Ishikawa (cell line): ENCODE measurements at regions not wholly inside any gene's neighbourhood (a gene's known extent, or its start where the extent isn't known, plus 50 kb on each side); places are given as distances from the start of the nearest gene placed in this dataset.

ENCODE experiments used
- CEBPB ChIP-seq: IDR thresholded peaks from 2 replicates; pipeline ENCODE4 v1.6.1; 2012
- CREB1 ChIP-seq: IDR thresholded peaks from 2 replicates; pipeline ENCODE4 v1.6.1; 2012; ENCODE audit warnings: low read depth
- EGR1 ChIP-seq: IDR thresholded peaks from 2 replicates; pipeline ENCODE4 v1.6.1; 2012
- EP300 ChIP-seq: IDR thresholded peaks from 2 replicates; pipeline ENCODE4 v1.6.1; 2012; ENCODE audit warnings: borderline replicate concordance
- FOXM1 ChIP-seq: IDR thresholded peaks from 2 replicates; pipeline ENCODE4 v1.6.1; 2012; ENCODE audit warnings: low read depth, borderline replicate concordance
- NFIC ChIP-seq: IDR thresholded peaks from 2 replicates; pipeline ENCODE4 v1.6.1; 2012
- RAD21 ChIP-seq: IDR thresholded peaks from 2 replicates; pipeline ENCODE4 v1.6.1; 2012; ENCODE audit warnings: low read depth
- TAF1 ChIP-seq: IDR thresholded peaks from 2 replicates; pipeline ENCODE4 v1.6.1; 2012; ENCODE audit warnings: low read depth, mild to moderate bottlenecking
- TCF12 ChIP-seq: IDR thresholded peaks from 2 replicates; pipeline ENCODE4 v1.6.1; 2012; ENCODE audit warnings: low read depth
- TEAD4 ChIP-seq: IDR thresholded peaks from 2 replicates; pipeline ENCODE4 v1.6.1; 2012
- YY1 ChIP-seq: IDR thresholded peaks from 2 replicates; pipeline ENCODE4 v1.6.1; 2012; ENCODE audit warnings: low read depth
- ZBTB7A ChIP-seq: IDR thresholded peaks from 2 replicates; pipeline ENCODE4 v1.6.1; 2012; ENCODE audit warnings: low read depth
- TF ChIP-seq, protein P1 (sequence below): IDR thresholded peaks from 2 replicates; pipeline ENCODE4 v1.6.1; 2012
- TF ChIP-seq, protein P2 (sequence below): IDR thresholded peaks from 2 replicates; pipeline ENCODE4 v1.6.1; 2012; ENCODE audit warnings: low read depth, mild to moderate bottlenecking
- TF ChIP-seq, protein P3 (sequence below): IDR thresholded peaks from 2 replicates; pipeline ENCODE4 v1.6.1; 2012

DNA sequence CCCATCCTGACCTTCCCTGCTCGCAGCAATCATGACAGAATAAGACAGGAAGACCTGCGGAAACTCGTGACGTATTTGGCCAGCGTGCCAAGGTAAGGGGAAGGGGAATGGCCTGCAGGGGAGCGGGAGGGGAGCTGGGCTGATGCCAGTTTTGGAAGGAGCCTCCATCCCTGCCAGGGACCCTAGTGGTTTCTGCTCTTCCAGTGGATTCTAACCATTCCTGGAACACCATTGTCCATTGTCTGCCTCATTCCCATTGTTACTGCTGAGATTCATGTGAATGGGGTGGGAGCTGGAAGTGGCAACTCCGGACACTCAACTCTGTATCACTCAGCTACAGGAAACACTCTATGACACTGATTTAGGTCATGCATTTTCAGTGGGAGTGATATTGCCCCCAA is 242.9 kb upstream of the ROPN1 start:
- TF ChIP-seq YY1 = no peak
- TF ChIP-seq, protein P1, sequence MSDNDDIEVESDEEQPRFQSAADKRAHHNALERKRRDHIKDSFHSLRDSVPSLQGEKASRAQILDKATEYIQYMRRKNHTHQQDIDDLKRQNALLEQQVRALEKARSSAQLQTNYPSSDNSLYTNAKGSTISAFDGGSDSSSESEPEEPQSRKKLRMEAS = no peak
- TF ChIP-seq EP300 = no peak
- TF ChIP-seq EGR1 = no peak
- TF ChIP-seq CEBPB = no peak
- no peak for TF ChIP-seq CREB1
- no peak for TF ChIP-seq FOXM1
- no peak for TF ChIP-seq NFIC
- TF ChIP-seq ZBTB7A = no peak
- no peak for TF ChIP-seq RAD21
- TF ChIP-seq, protein P2, sequence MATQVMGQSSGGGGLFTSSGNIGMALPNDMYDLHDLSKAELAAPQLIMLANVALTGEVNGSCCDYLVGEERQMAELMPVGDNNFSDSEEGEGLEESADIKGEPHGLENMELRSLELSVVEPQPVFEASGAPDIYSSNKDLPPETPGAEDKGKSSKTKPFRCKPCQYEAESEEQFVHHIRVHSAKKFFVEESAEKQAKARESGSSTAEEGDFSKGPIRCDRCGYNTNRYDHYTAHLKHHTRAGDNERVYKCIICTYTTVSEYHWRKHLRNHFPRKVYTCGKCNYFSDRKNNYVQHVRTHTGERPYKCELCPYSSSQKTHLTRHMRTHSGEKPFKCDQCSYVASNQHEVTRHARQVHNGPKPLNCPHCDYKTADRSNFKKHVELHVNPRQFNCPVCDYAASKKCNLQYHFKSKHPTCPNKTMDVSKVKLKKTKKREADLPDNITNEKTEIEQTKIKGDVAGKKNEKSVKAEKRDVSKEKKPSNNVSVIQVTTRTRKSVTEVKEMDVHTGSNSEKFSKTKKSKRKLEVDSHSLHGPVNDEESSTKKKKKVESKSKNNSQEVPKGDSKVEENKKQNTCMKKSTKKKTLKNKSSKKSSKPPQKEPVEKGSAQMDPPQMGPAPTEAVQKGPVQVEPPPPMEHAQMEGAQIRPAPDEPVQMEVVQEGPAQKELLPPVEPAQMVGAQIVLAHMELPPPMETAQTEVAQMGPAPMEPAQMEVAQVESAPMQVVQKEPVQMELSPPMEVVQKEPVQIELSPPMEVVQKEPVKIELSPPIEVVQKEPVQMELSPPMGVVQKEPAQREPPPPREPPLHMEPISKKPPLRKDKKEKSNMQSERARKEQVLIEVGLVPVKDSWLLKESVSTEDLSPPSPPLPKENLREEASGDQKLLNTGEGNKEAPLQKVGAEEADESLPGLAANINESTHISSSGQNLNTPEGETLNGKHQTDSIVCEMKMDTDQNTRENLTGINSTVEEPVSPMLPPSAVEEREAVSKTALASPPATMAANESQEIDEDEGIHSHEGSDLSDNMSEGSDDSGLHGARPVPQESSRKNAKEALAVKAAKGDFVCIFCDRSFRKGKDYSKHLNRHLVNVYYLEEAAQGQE = no peak
- no peak for TF ChIP-seq TCF12
- TF ChIP-seq, protein P3, sequence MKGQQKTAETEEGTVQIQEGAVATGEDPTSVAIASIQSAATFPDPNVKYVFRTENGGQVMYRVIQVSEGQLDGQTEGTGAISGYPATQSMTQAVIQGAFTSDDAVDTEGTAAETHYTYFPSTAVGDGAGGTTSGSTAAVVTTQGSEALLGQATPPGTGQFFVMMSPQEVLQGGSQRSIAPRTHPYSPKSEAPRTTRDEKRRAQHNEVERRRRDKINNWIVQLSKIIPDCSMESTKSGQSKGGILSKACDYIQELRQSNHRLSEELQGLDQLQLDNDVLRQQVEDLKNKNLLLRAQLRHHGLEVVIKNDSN = no peak
- no peak for TF ChIP-seq TAF1

- no peak for TF ChIP-seq EP300
- no peak for TF ChIP-seq FOXM1
- no peak for TF ChIP-seq TEAD4
- TF ChIP-seq, protein P3 = no peak
- TF ChIP-seq NFIC = no peak
- no peak for TF ChIP-seq YY1
- TF ChIP-seq EGR1 = no peak
- no peak for TF ChIP-seq CREB1
- TF ChIP-seq TAF1 = no peak
- TF ChIP-seq, protein P2 = no peak
- no peak for TF ChIP-seq CEBPB
- TF ChIP-seq, protein P1 = no peak
- TF ChIP-seq RAD21 = no peak
- TF ChIP-seq TCF12 = no peak
- TF ChIP-seq ZBTB7A = no peak
Measured at GRCh38 chr3:124235446-124235845, 243.5 kb upstream of the ROPN1 start.

DNA sequence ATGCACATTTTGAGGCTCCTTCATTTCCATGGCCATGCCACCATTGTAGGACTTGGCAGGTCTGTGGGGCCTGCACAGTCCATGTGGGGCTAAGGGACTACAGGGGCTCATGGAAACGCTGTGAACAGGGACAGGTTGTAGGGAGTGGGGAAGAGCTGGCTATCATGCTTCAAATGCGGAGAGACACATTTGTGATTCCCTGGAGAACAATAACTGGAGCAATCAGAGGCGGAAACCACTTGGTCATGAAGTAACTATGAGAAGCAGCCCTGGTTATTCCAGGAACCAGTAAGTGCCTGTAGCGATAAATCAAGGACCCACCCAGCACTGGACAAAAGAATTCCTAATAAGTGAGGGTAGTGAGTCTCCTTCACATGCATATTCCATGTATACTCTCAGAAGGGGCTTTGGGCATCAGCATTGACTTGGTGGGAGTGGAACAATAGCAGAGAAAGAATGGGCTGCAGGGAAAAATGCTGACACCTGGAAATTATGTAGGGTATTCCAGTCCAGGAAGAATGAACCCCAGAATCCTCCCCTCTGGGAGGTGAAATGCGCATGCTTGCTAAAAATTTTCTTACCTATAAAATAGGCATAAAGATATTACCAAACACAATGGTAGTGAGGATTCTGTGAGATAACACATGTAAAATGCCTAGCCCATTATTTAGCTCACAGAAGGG is 251.4 kb upstream of the ROPN1 start:
- no peak for TF ChIP-seq FOXM1
- no peak for TF ChIP-seq TEAD4
- no peak for TF ChIP-seq EGR1
- TF ChIP-seq NFIC = no peak
- TF ChIP-seq ZBTB7A = no peak
- TF ChIP-seq, protein P3 = no peak
- TF ChIP-seq TCF12 = no peak
- no peak for TF ChIP-seq YY1
- TF ChIP-seq, protein P2 = no peak
- no peak for TF ChIP-seq EP300
- no peak for TF ChIP-seq CREB1
- no peak for TF ChIP-seq TAF1

- TF ChIP-seq CEBPB = no peak
- no peak for TF ChIP-seq CREB1
- TF ChIP-seq, protein P1 = no peak
- TF ChIP-seq EGR1 = no peak
- TF ChIP-seq YY1 = no peak
- TF ChIP-seq TEAD4 = no peak
- no peak for TF ChIP-seq FOXM1
- TF ChIP-seq RAD21 = no peak
- TF ChIP-seq NFIC = no peak
- TF ChIP-seq, protein P3 = no peak
- no peak for TF ChIP-seq EP300
- TF ChIP-seq TAF1 = no peak
- TF ChIP-seq ZBTB7A = no peak
Measured at GRCh38 chr3:124246376-124246775, 254.5 kb upstream of the ROPN1 start.
